Keratinocyte (primary cell): ENCODE measurements at regions not wholly inside any gene's neighbourhood (a gene's known extent, or its start where the extent isn't known, plus 50 kb on each side); places are given as distances from the start of the nearest gene placed in this dataset.

Experiments
- EZH2 ChIP-seq: IDR thresholded peaks from one replicate; pipeline ENCODE4 v1.6.1; 2012; ENCODE audit warnings: inconsistent platforms, mild to moderate bottlenecking, low read length, moderate library complexity
- TF ChIP-seq, protein P1 (sequence below), 3 experiments: IDR thresholded peaks in 1 of 3; conservative IDR thresholded peaks in 1 of 3; optimal IDR thresholded peaks in 1 of 3; 2 replicates in 2 of 3; 3 replicates in 1 of 3; pipeline versions ENCODE3 to v1.5.1; 2011; ENCODE audit warnings: low read length in 3 of 3, mild to moderate bottlenecking in 3 of 3, moderate library complexity in 2 of 3, control low read depth in 1 of 3, inconsistent platforms in 1 of 3; ENCODE audit not compliant: insufficient read depth in 2 of 3; ENCODE audit errors: extremely low read depth in 1 of 3

DNA sequence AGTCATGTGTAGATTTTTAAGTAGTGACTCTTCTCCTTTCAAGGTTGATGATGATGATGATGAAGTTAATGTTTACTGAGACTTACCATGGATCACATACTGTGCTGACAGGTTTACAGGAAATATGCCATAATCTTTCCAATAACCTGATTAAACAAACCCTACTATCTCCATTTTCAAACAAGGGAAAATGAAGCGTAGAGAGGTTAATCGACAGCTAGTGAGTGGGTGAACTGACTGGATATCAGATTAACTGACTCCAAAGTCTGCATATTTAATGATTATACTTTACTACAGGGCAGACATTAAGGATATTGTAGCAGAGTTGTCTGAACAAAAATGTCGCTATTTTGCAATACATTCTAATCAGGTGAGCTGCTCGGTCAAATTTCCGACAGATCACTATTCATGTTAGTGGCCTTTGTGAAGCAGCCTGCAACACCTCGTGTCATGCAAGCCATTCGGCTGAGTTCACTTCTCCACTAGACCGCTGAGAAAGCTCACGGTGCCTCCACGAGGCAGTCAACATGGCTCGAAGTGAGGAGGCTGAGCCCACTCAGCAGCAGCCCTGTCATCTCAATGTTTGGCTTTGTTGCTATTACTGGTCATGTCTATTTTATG lies 264.2 kb downstream of the NFKBIZ start:
- TF ChIP-seq, protein P1, sequence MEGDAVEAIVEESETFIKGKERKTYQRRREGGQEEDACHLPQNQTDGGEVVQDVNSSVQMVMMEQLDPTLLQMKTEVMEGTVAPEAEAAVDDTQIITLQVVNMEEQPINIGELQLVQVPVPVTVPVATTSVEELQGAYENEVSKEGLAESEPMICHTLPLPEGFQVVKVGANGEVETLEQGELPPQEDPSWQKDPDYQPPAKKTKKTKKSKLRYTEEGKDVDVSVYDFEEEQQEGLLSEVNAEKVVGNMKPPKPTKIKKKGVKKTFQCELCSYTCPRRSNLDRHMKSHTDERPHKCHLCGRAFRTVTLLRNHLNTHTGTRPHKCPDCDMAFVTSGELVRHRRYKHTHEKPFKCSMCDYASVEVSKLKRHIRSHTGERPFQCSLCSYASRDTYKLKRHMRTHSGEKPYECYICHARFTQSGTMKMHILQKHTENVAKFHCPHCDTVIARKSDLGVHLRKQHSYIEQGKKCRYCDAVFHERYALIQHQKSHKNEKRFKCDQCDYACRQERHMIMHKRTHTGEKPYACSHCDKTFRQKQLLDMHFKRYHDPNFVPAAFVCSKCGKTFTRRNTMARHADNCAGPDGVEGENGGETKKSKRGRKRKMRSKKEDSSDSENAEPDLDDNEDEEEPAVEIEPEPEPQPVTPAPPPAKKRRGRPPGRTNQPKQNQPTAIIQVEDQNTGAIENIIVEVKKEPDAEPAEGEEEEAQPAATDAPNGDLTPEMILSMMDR (optimal IDR thresholded peaks at IDR 0.05 in 1 of 3, IDR thresholded peaks at IDR 0.05 in 1 of 3, conservative IDR thresholded peaks at IDR 0.05 in 1 of 3; ENCODE audit: extremely low read depth in 1 of 3, insufficient read depth in 2 of 3, low read length in 3 of 3), result no peak
- TF ChIP-seq EZH2, result no peak
